ENCODE measurements at regions not wholly inside any gene's neighbourhood (a gene's known extent, or its start where the extent isn't known, plus 50 kb on each side); places are given as distances from the start of the nearest gene placed in this dataset.

DNA sequence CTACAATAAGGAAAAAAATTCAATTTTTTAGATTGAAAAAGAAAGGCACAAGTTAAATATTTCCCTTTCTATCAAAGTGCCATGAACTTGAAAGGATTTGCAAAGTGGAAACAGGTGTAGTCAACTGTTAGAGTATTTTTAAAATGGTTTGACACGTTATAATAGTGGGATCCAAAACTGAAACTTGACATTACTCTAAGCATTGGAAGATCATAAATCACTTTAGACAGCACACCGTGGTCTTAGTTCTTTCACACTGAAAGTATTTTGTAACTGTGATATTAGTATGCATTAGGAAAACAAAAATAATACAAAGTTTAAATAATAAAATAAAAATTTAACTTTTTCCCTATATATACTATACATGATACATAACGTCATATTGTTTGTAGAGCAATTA is 933.1 kb downstream of the EPHA3 start:
- TF ChIP-seq, protein P1, sequence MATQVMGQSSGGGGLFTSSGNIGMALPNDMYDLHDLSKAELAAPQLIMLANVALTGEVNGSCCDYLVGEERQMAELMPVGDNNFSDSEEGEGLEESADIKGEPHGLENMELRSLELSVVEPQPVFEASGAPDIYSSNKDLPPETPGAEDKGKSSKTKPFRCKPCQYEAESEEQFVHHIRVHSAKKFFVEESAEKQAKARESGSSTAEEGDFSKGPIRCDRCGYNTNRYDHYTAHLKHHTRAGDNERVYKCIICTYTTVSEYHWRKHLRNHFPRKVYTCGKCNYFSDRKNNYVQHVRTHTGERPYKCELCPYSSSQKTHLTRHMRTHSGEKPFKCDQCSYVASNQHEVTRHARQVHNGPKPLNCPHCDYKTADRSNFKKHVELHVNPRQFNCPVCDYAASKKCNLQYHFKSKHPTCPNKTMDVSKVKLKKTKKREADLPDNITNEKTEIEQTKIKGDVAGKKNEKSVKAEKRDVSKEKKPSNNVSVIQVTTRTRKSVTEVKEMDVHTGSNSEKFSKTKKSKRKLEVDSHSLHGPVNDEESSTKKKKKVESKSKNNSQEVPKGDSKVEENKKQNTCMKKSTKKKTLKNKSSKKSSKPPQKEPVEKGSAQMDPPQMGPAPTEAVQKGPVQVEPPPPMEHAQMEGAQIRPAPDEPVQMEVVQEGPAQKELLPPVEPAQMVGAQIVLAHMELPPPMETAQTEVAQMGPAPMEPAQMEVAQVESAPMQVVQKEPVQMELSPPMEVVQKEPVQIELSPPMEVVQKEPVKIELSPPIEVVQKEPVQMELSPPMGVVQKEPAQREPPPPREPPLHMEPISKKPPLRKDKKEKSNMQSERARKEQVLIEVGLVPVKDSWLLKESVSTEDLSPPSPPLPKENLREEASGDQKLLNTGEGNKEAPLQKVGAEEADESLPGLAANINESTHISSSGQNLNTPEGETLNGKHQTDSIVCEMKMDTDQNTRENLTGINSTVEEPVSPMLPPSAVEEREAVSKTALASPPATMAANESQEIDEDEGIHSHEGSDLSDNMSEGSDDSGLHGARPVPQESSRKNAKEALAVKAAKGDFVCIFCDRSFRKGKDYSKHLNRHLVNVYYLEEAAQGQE (IDR thresholded peaks at IDR 0.05) = no peak
- TF ChIP-seq, protein P2, sequence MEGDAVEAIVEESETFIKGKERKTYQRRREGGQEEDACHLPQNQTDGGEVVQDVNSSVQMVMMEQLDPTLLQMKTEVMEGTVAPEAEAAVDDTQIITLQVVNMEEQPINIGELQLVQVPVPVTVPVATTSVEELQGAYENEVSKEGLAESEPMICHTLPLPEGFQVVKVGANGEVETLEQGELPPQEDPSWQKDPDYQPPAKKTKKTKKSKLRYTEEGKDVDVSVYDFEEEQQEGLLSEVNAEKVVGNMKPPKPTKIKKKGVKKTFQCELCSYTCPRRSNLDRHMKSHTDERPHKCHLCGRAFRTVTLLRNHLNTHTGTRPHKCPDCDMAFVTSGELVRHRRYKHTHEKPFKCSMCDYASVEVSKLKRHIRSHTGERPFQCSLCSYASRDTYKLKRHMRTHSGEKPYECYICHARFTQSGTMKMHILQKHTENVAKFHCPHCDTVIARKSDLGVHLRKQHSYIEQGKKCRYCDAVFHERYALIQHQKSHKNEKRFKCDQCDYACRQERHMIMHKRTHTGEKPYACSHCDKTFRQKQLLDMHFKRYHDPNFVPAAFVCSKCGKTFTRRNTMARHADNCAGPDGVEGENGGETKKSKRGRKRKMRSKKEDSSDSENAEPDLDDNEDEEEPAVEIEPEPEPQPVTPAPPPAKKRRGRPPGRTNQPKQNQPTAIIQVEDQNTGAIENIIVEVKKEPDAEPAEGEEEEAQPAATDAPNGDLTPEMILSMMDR (IDR thresholded peaks at IDR 0.05; ENCODE audit: low read depth, low read length, missing input control) = no peak
- TF ChIP-seq, protein P3, sequence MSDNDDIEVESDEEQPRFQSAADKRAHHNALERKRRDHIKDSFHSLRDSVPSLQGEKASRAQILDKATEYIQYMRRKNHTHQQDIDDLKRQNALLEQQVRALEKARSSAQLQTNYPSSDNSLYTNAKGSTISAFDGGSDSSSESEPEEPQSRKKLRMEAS (IDR thresholded peaks at IDR 0.05) = no peak
- no peak for TF ChIP-seq RAD21 (IDR thresholded peaks at IDR 0.05)
- no peak for TF ChIP-seq RXRA (IDR thresholded peaks at IDR 0.05)
- TF ChIP-seq TAF1 (conservative IDR thresholded peaks at IDR 0.05) = no peak
- no peak for TF ChIP-seq EGR1 (IDR thresholded peaks at IDR 0.05; ENCODE audit: low read depth in 2 of 2)
- TF ChIP-seq, protein P4, sequence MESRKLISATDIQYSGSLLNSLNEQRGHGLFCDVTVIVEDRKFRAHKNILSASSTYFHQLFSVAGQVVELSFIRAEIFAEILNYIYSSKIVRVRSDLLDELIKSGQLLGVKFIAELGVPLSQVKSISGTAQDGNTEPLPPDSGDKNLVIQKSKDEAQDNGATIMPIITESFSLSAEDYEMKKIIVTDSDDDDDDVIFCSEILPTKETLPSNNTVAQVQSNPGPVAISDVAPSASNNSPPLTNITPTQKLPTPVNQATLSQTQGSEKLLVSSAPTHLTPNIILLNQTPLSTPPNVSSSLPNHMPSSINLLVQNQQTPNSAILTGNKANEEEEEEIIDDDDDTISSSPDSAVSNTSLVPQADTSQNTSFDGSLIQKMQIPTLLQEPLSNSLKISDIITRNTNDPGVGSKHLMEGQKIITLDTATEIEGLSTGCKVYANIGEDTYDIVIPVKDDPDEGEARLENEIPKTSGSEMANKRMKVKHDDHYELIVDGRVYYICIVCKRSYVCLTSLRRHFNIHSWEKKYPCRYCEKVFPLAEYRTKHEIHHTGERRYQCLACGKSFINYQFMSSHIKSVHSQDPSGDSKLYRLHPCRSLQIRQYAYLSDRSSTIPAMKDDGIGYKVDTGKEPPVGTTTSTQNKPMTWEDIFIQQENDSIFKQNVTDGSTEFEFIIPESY (IDR thresholded peaks at IDR 0.05) = no peak
- TF ChIP-seq, protein P5, sequence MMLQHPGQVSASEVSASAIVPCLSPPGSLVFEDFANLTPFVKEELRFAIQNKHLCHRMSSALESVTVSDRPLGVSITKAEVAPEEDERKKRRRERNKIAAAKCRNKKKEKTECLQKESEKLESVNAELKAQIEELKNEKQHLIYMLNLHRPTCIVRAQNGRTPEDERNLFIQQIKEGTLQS (IDR thresholded peaks at IDR 0.05) = no peak
- no peak for TF ChIP-seq YY1 (IDR thresholded peaks at IDR 0.05)
- TF ChIP-seq FOXA2 (IDR thresholded peaks at IDR 0.05) = no peak
- TF ChIP-seq JUND (IDR thresholded peaks at IDR 0.05) = no peak
- no peak for TF ChIP-seq GABPA (IDR thresholded peaks at IDR 0.05 in 1 of 2, conservative IDR thresholded peaks at IDR 0.05 in 1 of 2)
